ENCODE measurements at regions not wholly inside any gene's neighbourhood (a gene's known extent, or its start where the extent isn't known, plus 50 kb on each side); places are given as distances from the start of the nearest gene placed in this dataset.
A peak's percentile ranks its signal among the peaks of the same experiment; 100 is the strongest.

GRCh38 chr1:195820925-195821324 lies 787.3 kb downstream of the KCNT2 start:
- Histone ChIP-seq H3K4me1 (replicated peaks in 1 of 2; ENCODE audit: control insufficient read depth in 2 of 2, insufficient read depth in 2 of 2, low read length in 2 of 2) (no peaks in the 10 kb centered on the region), H3K4me3 (no peak overlapping the region), H3K9me3 (replicated peaks; ENCODE audit: control insufficient read depth, insufficient read depth, low read depth, low read length) (0 out of 2 replicates have a peak, but pooled peaks cover 3% of the 10 kb centered on the region), H3K9me1 (ENCODE audit: control insufficient read depth, insufficient read depth, low read length) (no peaks in the 10 kb centered on the region), H3K27ac (ENCODE audit: extremely low read depth, low read depth, low read length) (no peak overlapping the region), H3K4me2 (ENCODE audit: insufficient read depth, low read length) (no peak overlapping the region), H3K9ac (ENCODE audit: insufficient read depth in 1 of 2, low read depth in 2 of 2, low read length in 2 of 2) (no peak overlapping the region), H2AFZ (ENCODE audit: low read depth, low read length) (no peak overlapping the region), H4K20me1 (replicated peaks; ENCODE audit: control insufficient read depth, insufficient read depth, low read length) (no peaks in the 10 kb centered on the region), H3K36me3 (ENCODE audit: control insufficient read depth, insufficient read depth, low read length) (no peaks in the 10 kb centered on the region), H3K79me2 (ENCODE audit: control insufficient read depth, insufficient read depth, low read length) (no peaks in the 10 kb centered on the region), H3K27me3 (ENCODE audit: control insufficient read depth in 2 of 2, insufficient read depth in 2 of 2, low read length in 2 of 2) (no peaks in the 10 kb centered on the region)
- TF ChIP-seq PRDM10 (IDR thresholded peaks at IDR 0.05; ENCODE audit: partially characterized antibody): no peak
- TF ChIP-seq KHSRP (IDR thresholded peaks at IDR 0.05): no peak
- no peak for TF ChIP-seq PHTF2 (CRISPR knock-in tag; IDR thresholded peaks at IDR 0.05)
- TF ChIP-seq SAFB (IDR thresholded peaks at IDR 0.05; ENCODE audit: borderline replicate concordance, low read depth, low read length): no peak
- peak; percentile 52 for TF ChIP-seq RBM25 (IDR thresholded peaks at IDR 0.05; ENCODE audit: low read depth, low read length, severe bottlenecking)
- peak; percentile 60 for TF ChIP-seq ZNF146 (CRISPR knock-in tag; IDR thresholded peaks at IDR 0.05; ENCODE audit: unreplicated experiment)
- no peak for TF ChIP-seq CCNT2 (IDR thresholded peaks at IDR 0.05; ENCODE audit: borderline replicate concordance, extremely low read depth, insufficient read length, low read depth, low read length)
- no peak for TF ChIP-seq ZNF197 (CRISPR knock-in tag; IDR thresholded peaks at IDR 0.05; ENCODE audit: low read depth)
- TF ChIP-seq PTBP1 (IDR thresholded peaks at IDR 0.05; ENCODE audit: low read depth, low read length): no peak
- TF ChIP-seq NRF1 (conservative IDR thresholded peaks at IDR 0.05 in 1 of 2, IDR thresholded peaks at IDR 0.05 in 1 of 2): no peak
- no peak for TF ChIP-seq LARP7 (IDR thresholded peaks at IDR 0.05)
- no peak for TF ChIP-seq FOXA3 (CRISPR knock-in tag; conservative IDR thresholded peaks at IDR 0.05 in 1 of 2, IDR thresholded peaks at IDR 0.05 in 1 of 2)
- TF ChIP-seq TAL1 (IDR thresholded peaks at IDR 0.05): no peak
- no peak for TF ChIP-seq TRIM24 (IDR thresholded peaks at IDR 0.05)
- ATAC-seq (no peak), DNase-seq (ENCODE audit: extremely low read depth in 1 of 4, low spot score in 3 of 4) (no peak), FAIRE-seq (no peak)
- intact Hi-C loops (cut with micrococcal nuclease) (no loop called here), in situ Hi-C loops (cut with MboI) (no loop called here)
- WGBS (ENCODE audit: insufficient coverage, low coverage, missing lambda C conversion rate): 35% methylated on average over 3 of the region's 3 CpGs
- CTCF ChIA-PET (ENCODE audit: low intra/inter-chr PET ratio): no interaction called here
- POLR2A ChIA-PET: no interaction called here
- BruUV-seq (replicated peaks): no TSS peak

Measured in K562 (cell line).